ENCODE measurements at regions not wholly inside any gene's neighbourhood (a gene's known extent, or its start where the extent isn't known, plus 50 kb on each side); places are given as distances from the start of the nearest gene placed in this dataset.

GRCh38 chr18:56283316-56283715, 355.1 kb downstream of the TXNL1 start:
- Histone ChIP-seq H3K9me3 (ENCODE audit: insufficient read depth in 2 of 2, low read depth in 1 of 2, low read length in 1 of 2) (no peaks in the 10 kb centered on the region), H3K4ac (replicated peaks; ENCODE audit: insufficient read length, low read depth, low read length) (no peak overlapping the region), H3K14ac (ENCODE audit: insufficient read length) (no peak overlapping the region), H3K79me1 (ENCODE audit: low read depth, low read length) (no peaks in the 10 kb centered on the region), H3K56ac (replicated peaks; ENCODE audit: insufficient read length, low read depth, low read length) (no peak overlapping the region), H4K20me1 (replicated peaks in 1 of 2; ENCODE audit: control insufficient read depth in 1 of 2, insufficient read depth in 2 of 2, low read length in 2 of 2) (no peaks in the 10 kb centered on the region), H2BK120ac (replicated peaks; ENCODE audit: low read depth, low read length) (no peak overlapping the region), H2BK15ac (ENCODE audit: low read length) (no peak overlapping the region), H4K5ac (ENCODE audit: insufficient read length, low read depth, low read length) (no peak overlapping the region), H2AK5ac (ENCODE audit: low read depth, low read length) (no peak overlapping the region), H2BK5ac (ENCODE audit: low read depth, low read length) (no peak overlapping the region), H3K4me2 (ENCODE audit: insufficient read depth in 1 of 2, low read depth in 2 of 2, low read length in 2 of 2) (no peak overlapping the region), H3K9ac (replicated peaks in 1 of 4; ENCODE audit: extremely low read depth in 1 of 4, low read depth in 3 of 4, low read length in 3 of 4) (no peak overlapping the region), H3K4me3 (ENCODE audit: extremely low read depth in 1 of 4, insufficient read depth in 2 of 4, low read depth in 3 of 4, low read length in 4 of 4) (no peak overlapping the region), H2BK12ac (ENCODE audit: low read depth, low read length) (no peak overlapping the region), H3K23me2 (ENCODE audit: low read depth, low read length) (no peaks in the 10 kb centered on the region), H3K27ac (ENCODE audit: low read depth, low read length) (no peak overlapping the region), H3K79me2 (ENCODE audit: control insufficient read depth in 1 of 2, insufficient read depth in 2 of 2, low read length in 2 of 2) (no peaks in the 10 kb centered on the region), H4K8ac (ENCODE audit: extremely low read depth, insufficient read depth, low read length) (no peak overlapping the region), H2BK20ac (ENCODE audit: low read length) (no peak overlapping the region), H3K18ac (ENCODE audit: extremely low read depth, low read length) (no peak overlapping the region), H3K36me3 (ENCODE audit: control insufficient read depth in 2 of 4, insufficient read depth in 4 of 4, low read length in 3 of 4) (no peaks in the 10 kb centered on the region), H3K4me1 (replicated peaks in 1 of 4; ENCODE audit: control insufficient read depth in 3 of 4, insufficient read depth in 4 of 4, low read length in 3 of 4) (peaks cover 0 to 6% (median 0%) of the 10 kb centered on the region in 4 experiments; a peak in 3 of 7 replicates), H3K27me3 (replicated peaks in 1 of 4; ENCODE audit: control insufficient read depth in 3 of 4, extremely low read depth in 1 of 4, insufficient read depth in 3 of 4, low read length in 3 of 4) (no peaks in the 10 kb centered on the region), H4K91ac (replicated peaks; ENCODE audit: insufficient read length, low read length) (no peak overlapping the region), H3K23ac (ENCODE audit: insufficient read length) (no peak overlapping the region), H2AFZ (ENCODE audit: low read length) (no peak overlapping the region)
- ChIA-PET POLR2A (ENCODE audit: partially characterized antibody) (no interaction called here), CTCF (ENCODE audit: partially characterized antibody) (interaction anchor here (0.7 kb wide), 1 partner anchor 26 kb away, joined by 4 read pairs; no protein-coding TSS in a partner anchor)
- DNase-seq (ENCODE audit: low read depth in 1 of 2, low spot score in 2 of 2), result no peak
- no peak for FAIRE-seq
- TF ChIP-seq CHD7 (IDR thresholded peaks at IDR 0.05; ENCODE audit: insufficient replicate concordance, low read length) (no peak), MAFK (IDR thresholded peaks at IDR 0.05; ENCODE audit: low read depth, low read length) (no peak)

Data from H1 (cell line).